NCI-H187 (cell line): ENCODE measurements at regions not wholly inside any gene's neighbourhood (a gene's known extent, or its start where the extent isn't known, plus 50 kb on each side); places are given as distances from the start of the nearest gene placed in this dataset.
"Not testable (repeated sequence)": the region's sequence is repeated elsewhere in the genome, so short reads cannot be mapped to it uniquely, and the experiment has no call there.

Experiments used
- DNase-seq, 2 experiments: peaks; one replicate each; lab custom pipeline; 2025; lab: John Stamatoyannopoulos, UW

- DNase-seq = no peak
These were observed 182.1 kb upstream of the ITGA1 start for GRCh38 chr5:52605317-52606313.

- DNase-seq = no peak
These were observed 180.4 kb upstream of the ITGA1 start for GRCh38 chr5:52607227-52607824.

- no peak for DNase-seq
These were observed 167.4 kb upstream of the ITGA1 start for GRCh38 chr5:52620315-52620714.

- no peak for DNase-seq
These were observed 164.4 kb upstream of the ITGA1 start for GRCh38 chr5:52623291-52623690.

GRCh38 chr5:52624291-52624690 lies 163.4 kb upstream of the ITGA1 start:
- no peak for DNase-seq

GRCh38 chr5:52626312-52626711 lies 161.4 kb upstream of the ITGA1 start:
- no peak for DNase-seq

- no peak for DNase-seq
These were observed 160.0 kb upstream of the ITGA1 start for GRCh38 chr5:52627740-52628139.

GRCh38 chr5:52632281-52632680 lies 155.4 kb upstream of the ITGA1 start:
- no peak for DNase-seq

GRCh38 chr5:52634171-52634570 lies 153.5 kb upstream of the ITGA1 start:
- not testable (repeated sequence) for DNase-seq

GRCh38 chr5:52638732-52639131 lies 149.0 kb upstream of the ITGA1 start:
- DNase-seq = no peak

GRCh38 chr5:52648726-52649125 lies 139.0 kb upstream of the ITGA1 start:
- no peak for DNase-seq

- DNase-seq = no peak
These were observed 132.6 kb upstream of the ITGA1 start for GRCh38 chr5:52655163-52655562.

GRCh38 chr5:52656569-52657246 lies 131.0 kb upstream of the ITGA1 start:
- DNase-seq = no peak

GRCh38 chr5:52657247-52657645 lies 130.5 kb upstream of the ITGA1 start:
- peak in 1 of 2 experiments; percentile 23 for DNase-seq

- no peak for DNase-seq
These were observed 129.5 kb upstream of the ITGA1 start for GRCh38 chr5:52658246-52658645.

GRCh38 chr5:52660621-52661020 lies 127.1 kb upstream of the ITGA1 start:
- DNase-seq = no peak

GRCh38 chr5:52661903-52662595 lies 125.7 kb upstream of the ITGA1 start:
- no peak for DNase-seq

- no peak for DNase-seq
These were observed 122.2 kb upstream of the ITGA1 start for GRCh38 chr5:52665559-52665958.

GRCh38 chr5:52668139-52668538 lies 119.6 kb upstream of the ITGA1 start:
- DNase-seq = no peak

GRCh38 chr5:52668544-52669185 lies 119.1 kb upstream of the ITGA1 start:
- DNase-seq = no peak

GRCh38 chr5:52672459-52672858 lies 115.3 kb upstream of the ITGA1 start:
- DNase-seq = no peak

- no peak for DNase-seq
These were observed 114.2 kb upstream of the ITGA1 start for GRCh38 chr5:52673495-52673894.
